ENCODE measurements at regions not wholly inside any gene's neighbourhood (a gene's known extent, or its start where the extent isn't known, plus 50 kb on each side); places are given as distances from the start of the nearest gene placed in this dataset.

- intact Hi-C loops (cut with micrococcal nuclease): no loop called here
- WGBS (ENCODE audit: insufficient coverage, low coverage, missing lambda C conversion rate): 0% methylated on average over 1 of the region's 1 CpG
- H3K36me3 ChIP-seq (ENCODE audit: control insufficient read depth, insufficient read depth, low read length): no peaks in the 10 kb centered on the region
- no peaks in the 10 kb centered on the region for H3K9me1 ChIP-seq (ENCODE audit: control insufficient read depth, insufficient read depth, low read length)
- ATAC-seq: no peak
- no peak overlapping the region for H3K27ac ChIP-seq (ENCODE audit: extremely low read depth, low read depth, low read length)
- no peaks in the 10 kb centered on the region for H3K79me2 ChIP-seq (ENCODE audit: control insufficient read depth, insufficient read depth, low read length)
- H3K4me1 ChIP-seq (replicated peaks in 1 of 2; ENCODE audit: control insufficient read depth in 2 of 2, insufficient read depth in 2 of 2, low read length in 2 of 2): no peaks in the 10 kb centered on the region
- H3K9me3 ChIP-seq (replicated peaks; ENCODE audit: control insufficient read depth, insufficient read depth, low read depth, low read length): no peaks in the 10 kb centered on the region
- H3K9ac ChIP-seq (ENCODE audit: insufficient read depth in 1 of 2, low read depth in 2 of 2, low read length in 2 of 2): no peak overlapping the region
- H2AFZ ChIP-seq (ENCODE audit: low read depth, low read length): no peak overlapping the region
- peaks cover 2 to 12% of the 10 kb centered on the region in 2 experiments; a peak in 2 of 5 replicates for H3K27me3 ChIP-seq (ENCODE audit: control insufficient read depth in 2 of 2, insufficient read depth in 2 of 2, low read length in 2 of 2)
- in situ Hi-C loops (cut with MboI): no loop called here
- no peak overlapping the region for H3K4me2 ChIP-seq (ENCODE audit: insufficient read depth, low read length)
- no peak for TF ChIP-seq HNRNPL (IDR thresholded peaks at IDR 0.05; ENCODE audit: low read depth, low read length)
- TF ChIP-seq ARID4B (CRISPR knock-in tag; IDR thresholded peaks at IDR 0.05): no peak
- TF ChIP-seq ESRRB (CRISPR knock-in tag; IDR thresholded peaks at IDR 0.05; ENCODE audit: borderline replicate concordance): no peak
- TF ChIP-seq NR1H2 (CRISPR knock-in tag; IDR thresholded peaks at IDR 0.05): no peak
- no peak for TF ChIP-seq ZZZ3 (IDR thresholded peaks at IDR 0.05)
- no peak for TF ChIP-seq SOX6 (IDR thresholded peaks at IDR 0.05)
- TF ChIP-seq SMARCA4 (IDR thresholded peaks at IDR 0.05): no peak
- no peak for TF ChIP-seq SPI1 (IDR thresholded peaks at IDR 0.05; ENCODE audit: borderline replicate concordance, low read depth, low read length)
- no peak for TF ChIP-seq HMBOX1 (IDR thresholded peaks at IDR 0.05)
- no peak for TF ChIP-seq KDM5B (IDR thresholded peaks at IDR 0.05; ENCODE audit: insufficient replicate concordance, low read depth, low read length)
- TF ChIP-seq HINFP (tag; conservative IDR thresholded peaks at IDR 0.05; ENCODE audit: low read depth): no peak
- no peak for TF ChIP-seq RBM34 (IDR thresholded peaks at IDR 0.05; ENCODE audit: borderline replicate concordance, insufficient read depth, low read length)
- no peak for TF ChIP-seq NR2F6 (CRISPR knock-in tag; IDR thresholded peaks at IDR 0.05)
- TF ChIP-seq DMBX1 (CRISPR knock-in tag; IDR thresholded peaks at IDR 0.05; ENCODE audit: borderline replicate concordance): no peak
- no peak for TF ChIP-seq TGIF2 (CRISPR knock-in tag; IDR thresholded peaks at IDR 0.05)
- TF ChIP-seq HLTF (IDR thresholded peaks at IDR 0.05): no peak
- TF ChIP-seq C11orf30 (IDR thresholded peaks at IDR 0.05; ENCODE audit: low read depth): no peak
- ChIA-PET POLR2A (interaction anchor here (0.6 to 1.2 kb wide), 2 partner anchors 13 to 37 kb away, joined by 3 to 4 read pairs; no protein-coding TSS in a partner anchor), CTCF (ENCODE audit: low intra/inter-chr PET ratio) (no interaction called here)
- H4K20me1 ChIP-seq (replicated peaks; ENCODE audit: control insufficient read depth, insufficient read depth, low read length): no peaks in the 10 kb centered on the region
- BruUV-seq (replicated peaks): no TSS peak
- no peak for FAIRE-seq
- no peak for DNase-seq (ENCODE audit: extremely low read depth in 1 of 4, low spot score in 3 of 4)
- H3K4me3 ChIP-seq: no peak overlapping the region
These were observed 90.3 kb upstream of the UBL3 start for GRCh38 chr13:29940715-29941114.
